ENCODE measurements at regions not wholly inside any gene's neighbourhood (a gene's known extent, or its start where the extent isn't known, plus 50 kb on each side); places are given as distances from the start of the nearest gene placed in this dataset.

DNA sequence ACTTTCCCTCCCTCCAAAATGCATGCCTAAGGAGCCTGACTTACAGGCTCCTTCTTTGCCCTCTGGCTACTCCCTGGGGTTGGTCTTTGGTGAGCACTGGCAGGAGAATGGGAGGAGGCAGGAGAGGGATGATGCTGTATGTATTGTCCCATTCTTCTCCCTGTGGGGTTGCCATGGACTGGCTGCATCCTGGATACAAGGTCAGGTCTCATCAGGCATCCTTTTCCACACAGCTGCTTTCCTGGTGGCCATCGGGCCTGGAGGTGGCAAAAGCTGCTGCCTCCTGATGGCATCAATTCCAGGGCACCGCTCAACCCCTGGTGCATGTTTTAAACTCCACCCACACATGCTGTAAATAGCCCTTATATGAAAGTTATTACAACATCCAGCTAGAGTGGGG is 257.2 kb downstream of the ETS1 start:
- TF ChIP-seq, protein P1, sequence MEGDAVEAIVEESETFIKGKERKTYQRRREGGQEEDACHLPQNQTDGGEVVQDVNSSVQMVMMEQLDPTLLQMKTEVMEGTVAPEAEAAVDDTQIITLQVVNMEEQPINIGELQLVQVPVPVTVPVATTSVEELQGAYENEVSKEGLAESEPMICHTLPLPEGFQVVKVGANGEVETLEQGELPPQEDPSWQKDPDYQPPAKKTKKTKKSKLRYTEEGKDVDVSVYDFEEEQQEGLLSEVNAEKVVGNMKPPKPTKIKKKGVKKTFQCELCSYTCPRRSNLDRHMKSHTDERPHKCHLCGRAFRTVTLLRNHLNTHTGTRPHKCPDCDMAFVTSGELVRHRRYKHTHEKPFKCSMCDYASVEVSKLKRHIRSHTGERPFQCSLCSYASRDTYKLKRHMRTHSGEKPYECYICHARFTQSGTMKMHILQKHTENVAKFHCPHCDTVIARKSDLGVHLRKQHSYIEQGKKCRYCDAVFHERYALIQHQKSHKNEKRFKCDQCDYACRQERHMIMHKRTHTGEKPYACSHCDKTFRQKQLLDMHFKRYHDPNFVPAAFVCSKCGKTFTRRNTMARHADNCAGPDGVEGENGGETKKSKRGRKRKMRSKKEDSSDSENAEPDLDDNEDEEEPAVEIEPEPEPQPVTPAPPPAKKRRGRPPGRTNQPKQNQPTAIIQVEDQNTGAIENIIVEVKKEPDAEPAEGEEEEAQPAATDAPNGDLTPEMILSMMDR (IDR thresholded peaks at IDR 0.05) = no peak
- no peak for TF ChIP-seq POLR2AphosphoS5 (IDR thresholded peaks at IDR 0.05)
- TF ChIP-seq POLR2A (IDR thresholded peaks at IDR 0.05) = no peak

Measured in suprapubic skin (tissue), 4 donors.